H1 (cell line): ENCODE measurements at regions not wholly inside any gene's neighbourhood (a gene's known extent, or its start where the extent isn't known, plus 50 kb on each side); places are given as distances from the start of the nearest gene placed in this dataset.

Experiments used
- CTCF ChIA-PET: fragments of 300-600 bp; sonication (Branson Sonifier 250); formaldehyde crosslinking; loops from one replicate; lab custom pipeline; 2021; ENCODE audit not compliant: partially characterized antibody; lab: Charles Lee
- POLR2A ChIA-PET: fragments of 300-600 bp; sonication (Branson Sonifier 250); formaldehyde crosslinking; loops from one replicate; lab custom pipeline; 2021; ENCODE audit warnings: inconsistent platforms; ENCODE audit not compliant: partially characterized antibody; lab: Charles Lee
- DNase-seq, 2 experiments: peaks; one replicate each; pipeline versions ENCODE4 v3.0.0 to v3.0.0-alpha.2; 2010 to 2022; ENCODE audit warnings: low spot score in 2 of 2, low read depth in 1 of 2, mixed read lengths in 1 of 2
- FAIRE-seq: peaks from 2 replicates; lab custom pipeline; 2011; peaks lifted over from hg19 to GRCh38; lab: Jason Lieb, UNC
- H2AFZ ChIP-seq: 2 replicates; pipeline ENCODE4 v1.8.1; 2012; ENCODE audit warnings: low read length, inconsistent platforms
- H2AK5ac ChIP-seq: 2 replicates; pipeline ENCODE4 v1.6.1; 2013; ENCODE audit warnings: low read depth, low read length
- H2BK120ac ChIP-seq: replicated peaks from 2 replicates; pipeline ENCODE3; 2013; ENCODE audit warnings: low read depth, low read length, inconsistent platforms
- H2BK12ac ChIP-seq: 2 replicates; pipeline ENCODE4 v1.6.1; 2013; ENCODE audit warnings: low read depth, low read length
- H2BK15ac ChIP-seq: 2 replicates; pipeline ENCODE4 v1.6.1; 2013; ENCODE audit warnings: low read length
- H2BK20ac ChIP-seq: 2 replicates; pipeline ENCODE4 v1.6.1; 2013; ENCODE audit warnings: low read length
- H2BK5ac ChIP-seq: 2 replicates; pipeline ENCODE4 v1.6.1; 2013; ENCODE audit warnings: low read depth, low read length
- H3K14ac ChIP-seq: 2 replicates; pipeline ENCODE4 v1.6.1; 2013; ENCODE audit warnings: inconsistent platforms; ENCODE audit not compliant: insufficient read length
- H3K18ac ChIP-seq: 2 replicates; pipeline ENCODE4 v1.6.1; 2013; ENCODE audit warnings: low read length; ENCODE audit errors: extremely low read depth
- H3K23ac ChIP-seq: 2 replicates; pipeline ENCODE4 v1.6.1; 2013; ENCODE audit warnings: inconsistent platforms; ENCODE audit not compliant: insufficient read length
- H3K23me2 ChIP-seq: 2 replicates; pipeline ENCODE4 v1.6.1; 2013; ENCODE audit warnings: low read depth, low read length
- H3K27ac ChIP-seq: 2 replicates; pipeline ENCODE4 v1.6.1; 2011; ENCODE audit warnings: low read depth, low read length, inconsistent platforms
- H3K27me3 ChIP-seq, 4 experiments: replicated peaks in 1 of 4; 1 replicate in 1 of 4; 2 replicates in 3 of 4; pipeline versions ENCODE4 v1.6.1 to v1.8.1; 2011 to 2013; ENCODE audit warnings: low read length in 3 of 4, mild to moderate bottlenecking in 3 of 4, inconsistent platforms in 2 of 4, mixed read lengths in 2 of 4, moderate library complexity in 1 of 4; ENCODE audit not compliant: control insufficient read depth in 3 of 4, insufficient read depth in 3 of 4; ENCODE audit errors: extremely low read depth in 1 of 4
- H3K36me3 ChIP-seq, 4 experiments: 2 replicates each; pipeline versions ENCODE4 v1.6.1 to v1.8.1; 2011 to 2013; ENCODE audit warnings: mild to moderate bottlenecking in 4 of 4, low read length in 3 of 4, moderate library complexity in 2 of 4, control low read depth in 1 of 4, inconsistent platforms in 1 of 4; ENCODE audit not compliant: insufficient read depth in 4 of 4, control insufficient read depth in 2 of 4
- H3K4ac ChIP-seq: replicated peaks from 2 replicates; pipeline ENCODE3; 2013; ENCODE audit warnings: low read length, low read depth, mixed read lengths, inconsistent platforms; ENCODE audit not compliant: insufficient read length
- H3K4me1 ChIP-seq, 4 experiments: replicated peaks in 1 of 4; 1 replicate in 1 of 4; 2 replicates in 3 of 4; pipeline versions ENCODE4 v1.6.1 to v1.8.1; 2011 to 2013; ENCODE audit warnings: low read length in 3 of 4, inconsistent platforms in 2 of 4, mixed read lengths in 1 of 4; ENCODE audit not compliant: insufficient read depth in 4 of 4, control insufficient read depth in 3 of 4
- H3K4me2 ChIP-seq, 2 experiments: 2 replicates each; pipeline versions ENCODE4 v1.6.1 to v1.8.1; 2011 to 2013; ENCODE audit warnings: low read depth in 2 of 2, low read length in 2 of 2, control low read depth in 1 of 2, inconsistent platforms in 1 of 2, mild to moderate bottlenecking in 1 of 2; ENCODE audit not compliant: insufficient read depth in 1 of 2
- H3K4me3 ChIP-seq, 4 experiments: fragments of 200-600, 300-600 bp in 1 of 4; sonication (generic), shearing (Covaris generic), sonication (Bioruptor Twin) in 1 of 4; 2 replicates each; pipeline versions ENCODE4 v1.5.1 to v1.8.1; 2011 to 2016; ENCODE audit warnings: low read length in 4 of 4, low read depth in 3 of 4, control low read depth in 2 of 4, inconsistent platforms in 2 of 4, mild to moderate bottlenecking in 2 of 4, mixed read lengths in 1 of 4, moderate library complexity in 1 of 4; ENCODE audit not compliant: insufficient read depth in 2 of 4; ENCODE audit errors: extremely low read depth in 1 of 4
- H3K56ac ChIP-seq: replicated peaks from 2 replicates; pipeline ENCODE3; 2013; ENCODE audit warnings: low read depth, mild to moderate bottlenecking, mixed read lengths, low read length, inconsistent platforms; ENCODE audit not compliant: insufficient read length
- H3K79me1 ChIP-seq: 2 replicates; pipeline ENCODE4 v1.6.1; 2013; ENCODE audit warnings: low read depth, low read length, control low read depth
- H3K79me2 ChIP-seq, 2 experiments: 2 replicates each; pipeline versions ENCODE4 v1.6.1 to v1.8.1; 2012 to 2013; ENCODE audit warnings: low read length in 2 of 2, mild to moderate bottlenecking in 2 of 2, inconsistent platforms in 1 of 2; ENCODE audit not compliant: insufficient read depth in 2 of 2, control insufficient read depth in 1 of 2
- H3K9ac ChIP-seq, 4 experiments: replicated peaks in 1 of 4; 1 replicate in 1 of 4; 2 replicates in 3 of 4; pipeline versions ENCODE4 v1.6.1 to v1.8.1; 2011 to 2013; ENCODE audit warnings: low read depth in 3 of 4, low read length in 3 of 4, control low read depth in 2 of 4, mild to moderate bottlenecking in 2 of 4, moderate library complexity in 2 of 4, inconsistent platforms in 1 of 4; ENCODE audit errors: extremely low read depth in 1 of 4
- H3K9me3 ChIP-seq, 2 experiments: 2 replicates each; pipeline versions ENCODE4 v1.6.1 to v1.8.1; 2012 to 2013; ENCODE audit warnings: mild to moderate bottlenecking in 2 of 2, moderate library complexity in 2 of 2, control low read depth in 1 of 2, inconsistent platforms in 1 of 2, low read depth in 1 of 2, low read length in 1 of 2, mixed read lengths in 1 of 2; ENCODE audit not compliant: insufficient read depth in 2 of 2
- H4K20me1 ChIP-seq, 2 experiments: replicated peaks in 1 of 2; 2 replicates each; pipeline versions ENCODE3 to v1.8.1; 2011 to 2013; ENCODE audit warnings: inconsistent platforms in 2 of 2, low read length in 2 of 2, mild to moderate bottlenecking in 1 of 2; ENCODE audit not compliant: insufficient read depth in 2 of 2, control insufficient read depth in 1 of 2
- H4K5ac ChIP-seq: 2 replicates; pipeline ENCODE4 v1.6.1; 2013; ENCODE audit warnings: low read length, low read depth, mixed read lengths, inconsistent platforms; ENCODE audit not compliant: insufficient read length
- H4K8ac ChIP-seq: 2 replicates; pipeline ENCODE4 v1.8.0; 2013; ENCODE audit warnings: mild to moderate bottlenecking, moderate library complexity, low read length, inconsistent platforms; ENCODE audit not compliant: insufficient read depth; ENCODE audit errors: extremely low read depth
- H4K91ac ChIP-seq: replicated peaks from 2 replicates; pipeline ENCODE3; 2013; ENCODE audit warnings: low read length, mixed read lengths, inconsistent platforms; ENCODE audit not compliant: insufficient read length
- EGR1 ChIP-seq: IDR thresholded peaks from 2 replicates; pipeline ENCODE4 v1.6.1; 2011; ENCODE audit warnings: low read depth, low read length, borderline replicate concordance
- NANOG ChIP-seq: IDR thresholded peaks from 2 replicates; pipeline ENCODE4 v1.6.1; 2011; ENCODE audit warnings: low read length, low read depth, mild to moderate bottlenecking, inconsistent platforms; ENCODE audit not compliant: insufficient read depth, poor library complexity, severe bottlenecking
- SIRT6 ChIP-seq: IDR thresholded peaks from one replicate; pipeline ENCODE4 v1.7.1; 2012; ENCODE audit warnings: low read length, inconsistent platforms
- YY1 ChIP-seq: IDR thresholded peaks from 2 replicates; pipeline ENCODE4 v1.6.1; 2011; ENCODE audit warnings: low read depth, mild to moderate bottlenecking, low read length
- WGBS, 2 experiments: shearing (Covaris generic) in 1 of 2; methylation state at CpG; one replicate each; pipeline versions ENCODE4 v1.1.6 to v1.1.7; 2013 to 2015; ENCODE audit warnings: low lambda C conversion rate in 2 of 2, mixed read lengths in 2 of 2, inconsistent platforms in 1 of 2, low coverage in 1 of 2, missing lambda C conversion rate in 1 of 2; ENCODE audit not compliant: insufficient replicate concordance in 2 of 2, insufficient coverage in 1 of 2, insufficient read length in 1 of 2; ENCODE audit errors: extremely low coverage in 1 of 2, missing lambda C conversion rate in 1 of 2; 5-methylcytosine and 5-hydroxymethylcytosine counted together

- Histone ChIP-seq H3K18ac (no peak overlapping the region), H4K8ac (no peak overlapping the region), H2BK12ac (peak overlapping the region; percentile 53; the same call in 1 of the 2 replicates), H2AK5ac (no peak overlapping the region), H3K27ac (no peak overlapping the region), H3K4me3 (no peak overlapping the region), H3K23me2 (no peaks in the 10 kb centered on the region), H2BK20ac (no peak overlapping the region), H3K9ac (no peak overlapping the region), H3K36me3 (no peaks in the 10 kb centered on the region), H2BK15ac (no peak overlapping the region), H3K9me3 (no peaks in the 10 kb centered on the region), H3K4me1 (peaks cover 0 to 29% (median 22%) of the 10 kb centered on the region in 4 experiments; a peak in 6 of 7 replicates), H3K27me3 (peaks cover 0 to 2% (median under 1%) of the 10 kb centered on the region in 4 experiments; a peak in 1 of 7 replicates), H3K23ac (no peak overlapping the region), H3K79me1 (no peaks in the 10 kb centered on the region), H4K20me1 (peaks cover 0 to 1% of the 10 kb centered on the region in 2 experiments), H2BK120ac (no peak overlapping the region), H3K14ac (no peak overlapping the region), H2AFZ (no peak overlapping the region), H2BK5ac (no peak overlapping the region), H3K4ac (no peak overlapping the region), H3K79me2 (no peaks in the 10 kb centered on the region), H3K56ac (no peak overlapping the region), H4K91ac (no peak overlapping the region), H3K4me2 (peak overlapping the region in 1 of 2 experiments; percentile 32; a peak in 2 of 4 replicates), H4K5ac (no peak overlapping the region)
- ChIA-PET POLR2A (interaction anchor here (0.6 to 1.6 kb wide), 6 partner anchors 11 to 251 kb away, joined by 3 to 6 read pairs (median 3); partner anchors contain the start of gene YWHAQ), CTCF (interaction anchor here (0.5 to 6.9 kb wide), 64 partner anchors 9 to 633 kb away, joined by 3 to 103 read pairs (median 5); partner anchors contain the start of gene ADAM17)
- TF ChIP-seq YY1 = no peak
- TF ChIP-seq SIRT6 = no peak
- TF ChIP-seq EGR1 = peak; percentile 93
- TF ChIP-seq NANOG = no peak
- FAIRE-seq (no peak), DNase-seq (no peak)
- WGBS, 2 experiments = 69% methylated on average over 19 of the region's 19 CpGs; no CpG with 5 or more reads in 1 of the 2 experiments
These were observed 73.9 kb upstream of the TAF1B start for GRCh38 chr2:9769171-9770005.
